ENCODE measurements at regions not wholly inside any gene's neighbourhood (a gene's known extent, or its start where the extent isn't known, plus 50 kb on each side); places are given as distances from the start of the nearest gene placed in this dataset.

GRCh38 chr4:29521281-29521680 is 1198.9 kb upstream of the PCDH7 start:
- TF ChIP-seq CTCF (conservative IDR thresholded peaks at IDR 0.05) = no peak
- Mint-ChIP-seq H3K36me3 (ENCODE audit: low read depth) (peaks cover 3% of the 10 kb centered on the region), H3K4me1 (no peaks in the 10 kb centered on the region), H3K9me3 (peaks cover 9% of the 10 kb centered on the region), H3K27me3 (ENCODE audit: low read depth) (no peaks in the 10 kb centered on the region), H3K4me3 (no peak overlapping the region), H3K27ac (ENCODE audit: unreplicated experiment) (no peak overlapping the region)
- DNase-seq (ENCODE audit: low read depth, low spot score) = no peak

- H3K4me3 Mint-ChIP-seq = no peak overlapping the region
- DNase-seq (ENCODE audit: low read depth, low spot score) = no peak
- H3K27ac Mint-ChIP-seq (ENCODE audit: unreplicated experiment) = no peak overlapping the region
These were observed 1183.4 kb upstream of the PCDH7 start for GRCh38 chr4:29536745-29537144.

GRCh38 chr4:29538889-29539646 is 1181.1 kb upstream of the PCDH7 start:
- no peak overlapping the region for H3K27ac Mint-ChIP-seq (ENCODE audit: unreplicated experiment)
- H3K9me3 Mint-ChIP-seq = no peaks in the 10 kb centered on the region
- no peak overlapping the region for H3K4me3 Mint-ChIP-seq
- H3K27me3 Mint-ChIP-seq (ENCODE audit: low read depth) = no peaks in the 10 kb centered on the region
- DNase-seq (ENCODE audit: low read depth, low spot score) = no peak
- H3K36me3 Mint-ChIP-seq (ENCODE audit: low read depth) = no peaks in the 10 kb centered on the region
- no peak for TF ChIP-seq CTCF (conservative IDR thresholded peaks at IDR 0.05)
- H3K4me1 Mint-ChIP-seq = no peaks in the 10 kb centered on the region

More at GRCh38 chr4:29536745-29537144, 1183.4 kb upstream of the PCDH7 start:
- Mint-ChIP-seq H3K36me3 (ENCODE audit: low read depth) (no peaks in the 10 kb centered on the region), H3K4me1 (no peaks in the 10 kb centered on the region), H3K9me3 (no peaks in the 10 kb centered on the region), H3K27me3 (ENCODE audit: low read depth) (no peaks in the 10 kb centered on the region)
- TF ChIP-seq CTCF (conservative IDR thresholded peaks at IDR 0.05) = no peak

- no peak overlapping the region for H3K4me3 Mint-ChIP-seq
- no peak overlapping the region for H3K27ac Mint-ChIP-seq (ENCODE audit: unreplicated experiment)
- no peaks in the 10 kb centered on the region for H3K36me3 Mint-ChIP-seq (ENCODE audit: low read depth)
- H3K27me3 Mint-ChIP-seq (ENCODE audit: low read depth) = no peaks in the 10 kb centered on the region
- no peak for DNase-seq (ENCODE audit: low read depth, low spot score)
- H3K4me1 Mint-ChIP-seq = no peaks in the 10 kb centered on the region
- H3K9me3 Mint-ChIP-seq = no peaks in the 10 kb centered on the region
- no peak for TF ChIP-seq CTCF (conservative IDR thresholded peaks at IDR 0.05)
These were observed 1179.6 kb upstream of the PCDH7 start for GRCh38 chr4:29540439-29541102.

GRCh38 chr4:29541757-29542156 is 1178.4 kb upstream of the PCDH7 start:
- no peak for TF ChIP-seq CTCF (conservative IDR thresholded peaks at IDR 0.05)
- Mint-ChIP-seq H3K9me3 (no peaks in the 10 kb centered on the region), H3K27ac (ENCODE audit: unreplicated experiment) (no peak overlapping the region), H3K36me3 (ENCODE audit: low read depth) (no peaks in the 10 kb centered on the region), H3K4me3 (no peak overlapping the region), H3K27me3 (ENCODE audit: low read depth) (no peaks in the 10 kb centered on the region), H3K4me1 (no peaks in the 10 kb centered on the region)
- no peak for DNase-seq (ENCODE audit: low read depth, low spot score)
